ENCODE measurements at regions not wholly inside any gene's neighbourhood (a gene's known extent, or its start where the extent isn't known, plus 50 kb on each side); places are given as distances from the start of the nearest gene placed in this dataset.
A peak's percentile ranks its signal among the peaks of the same experiment; 100 is the strongest.
"Not testable (repeated sequence)": the region's sequence is repeated elsewhere in the genome, so short reads cannot be mapped to it uniquely, and the experiment has no call there.

GRCh38 chr3:159455741-159456181, 532.9 kb upstream of the IL12A start:
- no peak for DNase-seq (ENCODE audit: low spot score)

- DNase-seq (ENCODE audit: low spot score): peak; percentile 67
These were observed 530.6 kb upstream of the IL12A start for GRCh38 chr3:159458010-159458409.

GRCh38 chr3:159458982-159459381, 529.7 kb upstream of the IL12A start:
- no peak for DNase-seq (ENCODE audit: low spot score)

- no peak for DNase-seq (ENCODE audit: low spot score)
These were observed 516.0 kb upstream of the IL12A start for GRCh38 chr3:159472611-159473010.

- no peak for DNase-seq (ENCODE audit: low spot score)
These were observed 515.4 kb upstream of the IL12A start for GRCh38 chr3:159473206-159473605.

- no peak for DNase-seq (ENCODE audit: low spot score)
These were observed 508.6 kb upstream of the IL12A start for GRCh38 chr3:159480046-159480445.

GRCh38 chr3:159482241-159482993, 506.2 kb upstream of the IL12A start:
- DNase-seq (ENCODE audit: low spot score): no peak

- no peak for DNase-seq (ENCODE audit: low spot score)
These were observed 505.7 kb upstream of the IL12A start for GRCh38 chr3:159482994-159483367.

GRCh38 chr3:159486580-159486979, 502.1 kb upstream of the IL12A start:
- no peak for DNase-seq (ENCODE audit: low spot score)

GRCh38 chr3:159487304-159487703, 501.3 kb upstream of the IL12A start:
- no peak for DNase-seq (ENCODE audit: low spot score)

- DNase-seq (ENCODE audit: low spot score): no peak
These were observed 500.0 kb upstream of the IL12A start for GRCh38 chr3:159488602-159489001.

GRCh38 chr3:159497361-159497760, 491.3 kb upstream of the IL12A start:
- DNase-seq (ENCODE audit: low spot score): no peak

- peak; percentile 18 for DNase-seq (ENCODE audit: low spot score)
These were observed 489.4 kb upstream of the IL12A start for GRCh38 chr3:159499031-159499793.

- no peak for DNase-seq (ENCODE audit: low spot score)
These were observed 487.6 kb upstream of the IL12A start for GRCh38 chr3:159501029-159501428.

GRCh38 chr3:159502986-159503385, 485.6 kb upstream of the IL12A start:
- no peak for DNase-seq (ENCODE audit: low spot score)

GRCh38 chr3:159510988-159511387, 477.6 kb upstream of the IL12A start:
- not testable (repeated sequence) for DNase-seq (ENCODE audit: low spot score)

GRCh38 chr3:159513444-159513843, 475.2 kb upstream of the IL12A start:
- DNase-seq (ENCODE audit: low spot score): no peak

- DNase-seq (ENCODE audit: low spot score): no peak
These were observed 474.7 kb upstream of the IL12A start for GRCh38 chr3:159513867-159514380.

- no peak for DNase-seq (ENCODE audit: low spot score)
These were observed 471.5 kb upstream of the IL12A start for GRCh38 chr3:159517105-159517504.

- no peak for DNase-seq (ENCODE audit: low spot score)
These were observed 468.0 kb upstream of the IL12A start for GRCh38 chr3:159520638-159521037.

- DNase-seq (ENCODE audit: low spot score): no peak
These were observed 466.4 kb upstream of the IL12A start for GRCh38 chr3:159522276-159522675.

- DNase-seq (ENCODE audit: low spot score): no peak
These were observed 460.3 kb upstream of the IL12A start for GRCh38 chr3:159528251-159528895.

GRCh38 chr3:159532577-159532976, 456.1 kb upstream of the IL12A start:
- DNase-seq (ENCODE audit: low spot score): no peak
